Neural crest cell (in vitro differentiated cells): ENCODE measurements at regions not wholly inside any gene's neighbourhood (a gene's known extent, or its start where the extent isn't known, plus 50 kb on each side); places are given as distances from the start of the nearest gene placed in this dataset.
"Not testable (repeated sequence)": the region's sequence is repeated elsewhere in the genome, so short reads cannot be mapped to it uniquely, and the experiment has no call there.

ENCODE experiments used
- DNase-seq: peaks from one replicate; pipeline ENCODE4 v3.0.0; 2021; ENCODE audit warnings: low read depth, mixed read lengths, low spot score
- H3K27ac Mint-ChIP-seq: one replicate; pipeline ENCODE4 v1.8.0; 2021; ENCODE audit warnings: mild to moderate bottlenecking, mixed read lengths; ENCODE audit not compliant: unreplicated experiment
- H3K27me3 Mint-ChIP-seq: 2 replicates; pipeline ENCODE4 v1.8.0; 2021; ENCODE audit warnings: low read depth, mild to moderate bottlenecking, mixed read lengths
- H3K36me3 Mint-ChIP-seq: 2 replicates; pipeline ENCODE4 v1.8.0; 2021; ENCODE audit warnings: low read depth, mild to moderate bottlenecking, mixed read lengths
- H3K4me1 Mint-ChIP-seq: 2 replicates; pipeline ENCODE4 v1.8.0; 2021; ENCODE audit warnings: mixed read lengths
- H3K4me3 Mint-ChIP-seq: one replicate; pipeline ENCODE4 v1.8.0; 2021; ENCODE audit warnings: mild to moderate bottlenecking, mixed read lengths
- H3K9me3 Mint-ChIP-seq: 2 replicates; pipeline ENCODE4 v1.8.0; 2021; ENCODE audit warnings: mixed read lengths
- CTCF ChIP-seq: fragments of 200-600 bp; sonication (generic); conservative IDR thresholded peaks from 2 replicates; pipeline ENCODE4 v1.5.0; 2021; ENCODE audit warnings: antibody characterized with exemption, mild to moderate bottlenecking

GRCh38 chr3:174477491-174477890, 381.6 kb upstream of the NAALADL2 start:
- no peak overlapping the region for H3K27ac Mint-ChIP-seq
- H3K4me3 Mint-ChIP-seq, result no peak overlapping the region
- no peaks in the 10 kb centered on the region for H3K36me3 Mint-ChIP-seq
- no peak for TF ChIP-seq CTCF
- no peaks in the 10 kb centered on the region for H3K27me3 Mint-ChIP-seq
- H3K4me1 Mint-ChIP-seq, result no peaks in the 10 kb centered on the region
- H3K9me3 Mint-ChIP-seq, result no peaks in the 10 kb centered on the region
- DNase-seq, result no peak

GRCh38 chr3:174480767-174481166, 378.4 kb upstream of the NAALADL2 start:
- H3K9me3 Mint-ChIP-seq, result no peaks in the 10 kb centered on the region
- no peaks in the 10 kb centered on the region for H3K36me3 Mint-ChIP-seq
- DNase-seq, result no peak

DNA sequence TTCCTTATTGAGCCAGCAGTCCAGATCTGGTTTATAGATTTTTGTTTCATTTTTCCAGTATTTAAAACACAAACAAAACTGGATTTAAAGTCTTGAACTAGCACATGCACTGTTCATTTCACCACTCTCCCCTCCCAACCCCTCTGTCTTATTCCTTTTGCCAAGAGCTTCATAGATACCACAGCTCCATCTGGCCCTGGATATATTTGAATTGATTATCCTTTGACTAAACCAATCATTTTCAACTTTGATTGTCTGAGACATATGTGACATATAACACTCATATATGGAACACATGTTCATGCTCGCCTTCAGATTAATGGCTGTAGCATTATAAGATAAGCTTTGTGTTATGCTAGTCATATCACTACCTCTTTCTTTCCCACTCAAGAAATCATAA, 376.6 kb upstream of the NAALADL2 start:
- Mint-ChIP-seq H3K9me3 (no peaks in the 10 kb centered on the region), H3K36me3 (no peaks in the 10 kb centered on the region), H3K4me3 (no peak overlapping the region), H3K4me1 (no peaks in the 10 kb centered on the region), H3K27me3 (no peaks in the 10 kb centered on the region), H3K27ac (no peak overlapping the region)
- TF ChIP-seq CTCF, result no peak
- no peak for DNase-seq

More at GRCh38 chr3:174480767-174481166, 378.4 kb upstream of the NAALADL2 start:
- no peak for TF ChIP-seq CTCF
- H3K27me3 Mint-ChIP-seq, result no peaks in the 10 kb centered on the region
- no peak overlapping the region for H3K4me3 Mint-ChIP-seq
- no peak overlapping the region for H3K27ac Mint-ChIP-seq
- no peaks in the 10 kb centered on the region for H3K4me1 Mint-ChIP-seq

GRCh38 chr3:174483254-174483653, 375.9 kb upstream of the NAALADL2 start:
- H3K27ac Mint-ChIP-seq, result no peak overlapping the region
- H3K27me3 Mint-ChIP-seq, result no peaks in the 10 kb centered on the region
- H3K4me1 Mint-ChIP-seq, result no peaks in the 10 kb centered on the region
- no peak for TF ChIP-seq CTCF
- no peaks in the 10 kb centered on the region for H3K9me3 Mint-ChIP-seq
- H3K36me3 Mint-ChIP-seq, result no peaks in the 10 kb centered on the region
- DNase-seq, result no peak
- no peak overlapping the region for H3K4me3 Mint-ChIP-seq

GRCh38 chr3:174483856-174484255, 375.3 kb upstream of the NAALADL2 start:
- DNase-seq, H3K27ac Mint-ChIP-seq, H3K36me3 Mint-ChIP-seq, H3K4me3 Mint-ChIP-seq, H3K9me3 Mint-ChIP-seq, H3K27me3 Mint-ChIP-seq, H3K4me1 Mint-ChIP-seq: not testable (repeated sequence)

DNA sequence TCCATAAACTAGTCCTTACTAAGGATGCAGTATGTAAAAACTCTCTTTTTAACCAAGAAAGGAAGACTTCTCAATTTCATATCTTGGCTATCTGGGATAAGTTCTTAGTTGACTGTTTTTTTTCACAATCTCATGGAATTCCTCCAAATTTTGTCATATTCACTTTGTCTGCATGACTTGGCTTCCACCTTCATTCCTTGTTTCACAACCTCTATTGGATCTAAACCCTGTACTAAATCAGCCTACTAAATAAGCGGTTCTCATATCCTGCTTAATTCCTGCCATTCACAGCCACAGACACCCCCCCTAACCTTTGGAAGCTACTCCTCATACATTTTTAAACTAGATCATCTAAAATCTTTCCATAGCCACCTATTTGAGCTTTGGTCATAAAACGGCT, 370.6 kb upstream of the NAALADL2 start:
- no peaks in the 10 kb centered on the region for H3K36me3 Mint-ChIP-seq
- no peak overlapping the region for H3K4me3 Mint-ChIP-seq
- H3K9me3 Mint-ChIP-seq, result peaks cover 4% of the 10 kb centered on the region
- no peaks in the 10 kb centered on the region for H3K27me3 Mint-ChIP-seq
- no peak for DNase-seq
- TF ChIP-seq CTCF, result no peak
- no peak overlapping the region for H3K27ac Mint-ChIP-seq
- no peaks in the 10 kb centered on the region for H3K4me1 Mint-ChIP-seq
